Activated naive CD8-positive, alpha-beta T cell treated with anti-CD3 and anti-CD28 coated beads for 36 hours (primary cell): ENCODE measurements at regions not wholly inside any gene's neighbourhood (a gene's known extent, or its start where the extent isn't known, plus 50 kb on each side); places are given as distances from the start of the nearest gene placed in this dataset.

Experiments
- DNase-seq: peaks from one replicate; pipeline ENCODE4 v3.0.0; 2021
- H3K27ac Mint-ChIP-seq: one replicate; pipeline ENCODE4 v1.8.0; 2022; ENCODE audit warnings: mild to moderate bottlenecking, moderate library complexity, mixed read lengths
- H3K27me3 Mint-ChIP-seq: one replicate; pipeline ENCODE4 v1.8.0; 2022; ENCODE audit warnings: mild to moderate bottlenecking, mixed read lengths
- H3K36me3 Mint-ChIP-seq: one replicate; pipeline ENCODE4 v1.8.0; 2021; ENCODE audit warnings: mild to moderate bottlenecking, mixed read lengths
- H3K4me1 Mint-ChIP-seq: one replicate; pipeline ENCODE4 v1.8.0; 2021; ENCODE audit warnings: mixed read lengths
- H3K4me3 Mint-ChIP-seq: one replicate; pipeline ENCODE4 v1.8.0; 2022; ENCODE audit warnings: mild to moderate bottlenecking, moderate library complexity, mixed read lengths
- H3K9me3 Mint-ChIP-seq: one replicate; pipeline ENCODE4 v1.8.0; 2022; ENCODE audit warnings: mixed read lengths

DNA sequence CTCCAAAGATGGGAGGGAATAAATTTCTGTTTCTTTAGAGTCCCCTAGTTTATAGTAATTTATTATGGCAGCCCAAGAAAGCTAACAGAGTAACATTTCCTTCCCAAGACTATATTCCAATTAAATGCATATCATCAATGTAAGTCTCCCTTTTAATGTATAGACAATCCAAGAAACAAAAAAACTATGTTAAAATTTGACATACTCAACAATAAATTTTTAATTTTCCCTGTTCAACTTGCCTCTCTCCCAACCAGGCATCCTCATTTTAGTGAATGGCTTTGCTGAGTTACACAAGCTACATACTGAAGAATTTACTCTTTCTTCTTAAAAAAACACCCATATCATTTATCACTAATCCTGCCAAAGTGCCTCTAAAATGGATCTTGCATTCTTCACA lies 1357.7 kb downstream of the PCDH9 start:
- Mint-ChIP-seq H3K4me1 (no peaks in the 10 kb centered on the region), H3K27ac (no peak overlapping the region), H3K27me3 (no peaks in the 10 kb centered on the region), H3K9me3 (peaks cover under 1% of the 10 kb centered on the region), H3K36me3 (no peaks in the 10 kb centered on the region), H3K4me3 (no peak overlapping the region)
- DNase-seq: no peak

- H3K36me3 Mint-ChIP-seq: no peaks in the 10 kb centered on the region
- H3K27ac Mint-ChIP-seq: no peak overlapping the region
- no peak for DNase-seq
- no peak overlapping the region for H3K4me3 Mint-ChIP-seq
- H3K4me1 Mint-ChIP-seq: no peaks in the 10 kb centered on the region
- peaks cover 4% of the 10 kb centered on the region for H3K9me3 Mint-ChIP-seq
- H3K27me3 Mint-ChIP-seq: no peaks in the 10 kb centered on the region
These were observed 1361.3 kb downstream of the PCDH9 start for GRCh38 chr13:65868884-65869283.

DNA sequence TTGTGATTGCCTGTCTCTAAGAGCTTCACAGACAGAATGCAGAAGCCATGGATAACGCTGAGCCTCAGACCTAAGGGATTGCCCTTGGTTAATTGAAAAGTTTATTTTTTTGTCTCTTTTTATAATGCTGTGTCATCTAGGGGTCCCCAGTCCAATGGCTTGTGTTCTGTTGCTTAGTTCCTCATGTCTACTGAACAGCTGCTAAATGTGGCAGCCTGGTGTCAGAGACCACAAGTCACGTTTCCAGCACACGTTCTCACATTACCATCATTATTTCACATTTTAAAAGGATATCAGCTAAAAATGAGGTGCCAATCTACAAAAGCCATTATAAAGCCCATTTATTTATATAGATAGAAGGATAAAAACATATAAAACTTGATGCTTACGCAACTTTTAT lies 1362.0 kb downstream of the PCDH9 start:
- Mint-ChIP-seq H3K27ac (no peak overlapping the region), H3K9me3 (peaks cover 4% of the 10 kb centered on the region), H3K27me3 (no peaks in the 10 kb centered on the region), H3K36me3 (no peaks in the 10 kb centered on the region), H3K4me1 (no peaks in the 10 kb centered on the region), H3K4me3 (no peak overlapping the region)
- DNase-seq: no peak

GRCh38 chr13:65866138-65866537 lies 1364.0 kb downstream of the PCDH9 start:
- no peaks in the 10 kb centered on the region for H3K27me3 Mint-ChIP-seq
- H3K9me3 Mint-ChIP-seq: peaks cover 4% of the 10 kb centered on the region
- no peaks in the 10 kb centered on the region for H3K36me3 Mint-ChIP-seq
- no peaks in the 10 kb centered on the region for H3K4me1 Mint-ChIP-seq
- H3K4me3 Mint-ChIP-seq: no peak overlapping the region
- DNase-seq: no peak
- H3K27ac Mint-ChIP-seq: no peak overlapping the region

GRCh38 chr13:65865206-65865605 lies 1364.9 kb downstream of the PCDH9 start:
- no peak overlapping the region for H3K27ac Mint-ChIP-seq

GRCh38 chr13:65864039-65864438 lies 1366.1 kb downstream of the PCDH9 start:
- no peak overlapping the region for H3K27ac Mint-ChIP-seq
- H3K9me3 Mint-ChIP-seq: peaks cover 4% of the 10 kb centered on the region
- no peaks in the 10 kb centered on the region for H3K36me3 Mint-ChIP-seq
- DNase-seq: no peak
- H3K27me3 Mint-ChIP-seq: no peaks in the 10 kb centered on the region
- H3K4me1 Mint-ChIP-seq: no peaks in the 10 kb centered on the region
- no peak overlapping the region for H3K4me3 Mint-ChIP-seq

More at GRCh38 chr13:65865206-65865605, 1364.9 kb downstream of the PCDH9 start:
- Mint-ChIP-seq H3K4me3 (no peak overlapping the region), H3K9me3 (peaks cover 4% of the 10 kb centered on the region), H3K36me3 (no peaks in the 10 kb centered on the region), H3K27me3 (no peaks in the 10 kb centered on the region), H3K4me1 (no peaks in the 10 kb centered on the region)
- DNase-seq: no peak

DNA sequence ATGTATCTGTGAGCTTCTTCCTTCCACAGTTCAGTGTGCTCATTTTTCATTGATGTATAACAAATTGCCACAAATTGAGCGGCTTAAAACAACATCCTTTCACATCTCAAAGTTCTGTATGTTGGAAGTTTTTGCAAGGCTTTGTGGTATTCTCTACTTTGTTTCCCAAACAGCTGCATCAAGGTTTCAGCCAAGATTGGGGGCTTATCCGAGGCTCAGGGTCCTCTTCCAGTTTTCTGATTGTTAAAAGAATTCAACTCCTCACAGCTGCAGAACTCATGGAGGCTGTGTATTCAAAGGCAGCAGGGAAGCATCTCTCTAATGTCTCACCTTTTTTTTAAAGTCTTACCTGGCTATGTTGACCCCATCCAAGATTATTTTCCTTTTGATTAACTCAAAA lies 1369.8 kb downstream of the PCDH9 start:
- H3K4me1 Mint-ChIP-seq: no peaks in the 10 kb centered on the region
- no peak overlapping the region for H3K4me3 Mint-ChIP-seq
- no peaks in the 10 kb centered on the region for H3K27me3 Mint-ChIP-seq
- H3K9me3 Mint-ChIP-seq: no peaks in the 10 kb centered on the region
- no peak overlapping the region for H3K27ac Mint-ChIP-seq
- no peaks in the 10 kb centered on the region for H3K36me3 Mint-ChIP-seq
- DNase-seq: no peak

DNA sequence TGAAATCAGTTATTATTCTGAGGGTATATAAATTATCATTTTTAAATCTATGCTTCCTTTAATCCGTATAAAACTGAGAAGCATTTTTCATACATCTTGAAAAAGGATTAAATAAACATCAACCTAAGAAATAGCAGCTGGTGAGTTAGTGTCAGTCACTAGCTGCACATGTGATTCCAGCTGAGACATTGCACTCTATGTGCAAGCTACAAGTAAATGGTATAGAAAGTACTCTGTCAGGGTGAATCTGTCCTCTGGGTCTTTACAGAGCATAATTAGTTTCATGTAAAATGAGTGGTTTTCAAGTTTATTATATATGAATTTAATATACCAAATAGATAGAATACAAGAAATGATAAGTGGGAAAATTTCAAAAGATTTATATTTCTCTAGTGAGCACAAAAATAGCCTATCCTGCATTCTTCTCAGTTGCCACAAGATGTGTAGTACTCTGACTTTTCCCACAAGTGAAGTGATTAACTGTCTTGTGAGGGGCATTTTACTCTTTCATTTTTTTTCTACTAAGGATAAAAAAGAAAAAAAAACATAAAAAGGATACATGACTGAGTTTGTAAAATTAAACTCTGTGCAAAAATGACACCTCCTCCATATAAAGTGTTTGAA lies 1372.1 kb downstream of the PCDH9 start:
- Mint-ChIP-seq H3K4me3 (no peak overlapping the region), H3K9me3 (no peaks in the 10 kb centered on the region), H3K27ac (no peak overlapping the region), H3K36me3 (no peaks in the 10 kb centered on the region), H3K4me1 (no peaks in the 10 kb centered on the region), H3K27me3 (no peaks in the 10 kb centered on the region)
- no peak for DNase-seq

- Mint-ChIP-seq H3K27ac (no peak overlapping the region), H3K9me3 (no peaks in the 10 kb centered on the region), H3K4me3 (no peak overlapping the region), H3K4me1 (no peaks in the 10 kb centered on the region), H3K36me3 (no peaks in the 10 kb centered on the region), H3K27me3 (no peaks in the 10 kb centered on the region)
- DNase-seq: no peak
These were observed 1373.7 kb downstream of the PCDH9 start for GRCh38 chr13:65856431-65856830.

DNA sequence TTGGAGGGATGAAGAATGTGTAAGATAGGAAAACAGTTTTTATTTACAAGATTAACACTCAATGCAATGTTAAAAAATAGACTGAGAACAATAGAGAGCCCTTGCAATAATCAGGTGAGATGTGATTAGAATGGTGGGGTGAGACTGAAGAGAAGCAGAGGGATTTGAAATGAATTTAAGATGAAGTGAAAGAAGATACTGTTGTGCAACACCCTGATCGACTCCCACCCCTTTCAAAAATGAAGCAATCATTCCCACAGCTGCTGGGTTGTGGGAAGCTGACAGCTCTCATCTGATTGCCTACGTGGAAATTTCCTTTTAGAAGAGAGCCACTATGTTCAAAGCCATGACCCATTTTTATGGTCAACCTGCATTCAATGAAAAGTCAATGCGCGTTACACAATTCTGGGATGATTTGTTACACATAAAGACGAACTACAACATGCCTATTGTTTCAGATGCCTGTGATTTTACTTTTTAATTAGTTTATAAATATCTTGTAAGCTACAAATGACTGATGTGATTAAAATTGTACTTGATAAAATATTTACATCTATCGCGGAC lies 1374.8 kb downstream of the PCDH9 start:
- H3K9me3 Mint-ChIP-seq: no peaks in the 10 kb centered on the region
- H3K4me1 Mint-ChIP-seq: no peaks in the 10 kb centered on the region
- DNase-seq: no peak
- H3K27ac Mint-ChIP-seq: no peak overlapping the region
- no peak overlapping the region for H3K4me3 Mint-ChIP-seq
- no peaks in the 10 kb centered on the region for H3K36me3 Mint-ChIP-seq
- no peaks in the 10 kb centered on the region for H3K27me3 Mint-ChIP-seq

GRCh38 chr13:65854431-65854830 lies 1375.7 kb downstream of the PCDH9 start:
- DNase-seq: no peak
- no peaks in the 10 kb centered on the region for H3K27me3 Mint-ChIP-seq
- no peaks in the 10 kb centered on the region for H3K9me3 Mint-ChIP-seq
- H3K36me3 Mint-ChIP-seq: no peaks in the 10 kb centered on the region
- no peak overlapping the region for H3K27ac Mint-ChIP-seq
- H3K4me3 Mint-ChIP-seq: no peak overlapping the region
- no peaks in the 10 kb centered on the region for H3K4me1 Mint-ChIP-seq

DNA sequence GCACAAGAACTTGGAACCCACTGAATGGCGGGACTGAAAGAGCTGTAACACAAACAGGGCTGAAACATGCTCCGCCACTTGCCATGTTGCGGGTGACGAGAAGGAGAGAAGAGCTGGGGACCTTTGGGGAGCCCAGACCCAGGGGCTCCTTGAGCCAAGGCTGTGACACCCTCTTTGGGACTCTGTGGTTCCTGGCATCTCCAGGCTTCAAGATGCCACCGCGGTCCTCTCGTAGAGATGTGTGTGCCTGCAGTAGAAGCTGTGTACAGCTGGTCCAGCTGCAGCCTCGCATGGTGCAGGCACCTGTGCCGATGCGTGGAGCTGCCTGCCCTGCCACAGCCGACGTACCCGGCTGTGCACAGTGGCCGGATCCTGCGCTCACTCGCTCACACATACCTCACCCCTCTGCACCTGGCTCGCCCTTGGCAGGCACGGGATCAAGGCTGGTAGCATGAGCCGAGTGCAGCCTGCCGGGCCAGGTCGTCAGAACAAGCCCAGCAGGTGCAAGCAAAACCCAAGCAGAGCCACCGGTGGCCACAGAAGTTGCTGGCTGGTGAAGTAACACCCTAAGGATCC lies 1385.8 kb downstream of the PCDH9 start:
- Mint-ChIP-seq H3K9me3 (peaks cover 5% of the 10 kb centered on the region), H3K27ac (no peak overlapping the region), H3K36me3 (no peaks in the 10 kb centered on the region), H3K27me3 (no peaks in the 10 kb centered on the region), H3K4me1 (no peaks in the 10 kb centered on the region), H3K4me3 (no peak overlapping the region)
- no peak for DNase-seq

DNA sequence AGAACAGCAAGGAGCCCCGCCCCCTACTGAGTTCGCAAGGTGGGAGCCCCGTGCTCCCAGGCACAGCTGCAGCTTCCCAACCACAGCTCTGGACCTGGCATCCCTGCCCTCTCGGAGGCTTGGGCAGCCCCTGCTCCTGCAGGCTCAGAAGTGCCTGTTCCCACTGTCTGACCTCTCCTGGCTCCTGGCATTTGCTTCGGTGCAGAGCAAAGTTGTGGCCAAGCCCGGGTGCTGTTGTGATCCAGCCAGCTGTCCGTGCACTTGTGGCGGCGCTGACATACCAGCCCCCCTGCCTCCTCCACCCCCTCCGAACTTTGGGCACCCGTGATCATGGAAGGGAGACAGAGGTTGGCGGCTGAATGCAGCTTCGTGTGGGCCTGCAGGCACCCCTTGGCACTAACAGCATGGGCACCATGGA lies 1386.8 kb downstream of the PCDH9 start:
- Mint-ChIP-seq H3K4me3 (no peak overlapping the region), H3K36me3 (no peaks in the 10 kb centered on the region), H3K27ac (no peak overlapping the region), H3K9me3 (peaks cover 5% of the 10 kb centered on the region), H3K4me1 (no peaks in the 10 kb centered on the region), H3K27me3 (no peaks in the 10 kb centered on the region)
- DNase-seq: no peak

GRCh38 chr13:65841156-65841555 lies 1389.0 kb downstream of the PCDH9 start:
- Mint-ChIP-seq H3K9me3 (peaks cover 2% of the 10 kb centered on the region), H3K4me1 (no peaks in the 10 kb centered on the region), H3K27ac (no peak overlapping the region), H3K27me3 (no peaks in the 10 kb centered on the region), H3K36me3 (no peaks in the 10 kb centered on the region), H3K4me3 (no peak overlapping the region)
- DNase-seq: no peak

- H3K9me3 Mint-ChIP-seq: no peaks in the 10 kb centered on the region
These were observed 1394.1 kb downstream of the PCDH9 start for GRCh38 chr13:65836066-65836465.

DNA sequence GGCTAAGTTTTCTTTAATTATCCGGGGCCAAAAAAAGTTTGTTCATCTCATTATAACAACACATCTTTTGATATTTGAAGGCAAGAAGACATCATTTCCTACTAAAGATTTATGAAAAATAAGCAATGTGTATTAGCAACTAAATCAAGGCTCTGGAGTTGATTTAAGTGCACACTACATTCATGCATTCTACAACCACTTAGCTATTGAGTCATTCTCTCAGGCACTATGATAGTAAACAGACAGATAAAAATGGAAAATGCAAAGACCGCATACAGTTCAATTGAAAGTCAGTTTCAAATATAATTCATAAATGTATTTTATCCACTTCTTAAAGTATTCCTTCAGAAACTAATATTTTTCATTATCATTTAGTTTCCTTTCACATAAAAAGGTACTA lies 1395.2 kb downstream of the PCDH9 start:
- no peak for DNase-seq
- Mint-ChIP-seq H3K27me3 (no peaks in the 10 kb centered on the region), H3K4me1 (no peaks in the 10 kb centered on the region), H3K27ac (no peak overlapping the region), H3K4me3 (no peak overlapping the region), H3K36me3 (no peaks in the 10 kb centered on the region), H3K9me3 (no peaks in the 10 kb centered on the region)

More at GRCh38 chr13:65836066-65836465, 1394.1 kb downstream of the PCDH9 start:
- H3K36me3 Mint-ChIP-seq: no peaks in the 10 kb centered on the region
- H3K4me3 Mint-ChIP-seq: no peak overlapping the region
- no peaks in the 10 kb centered on the region for H3K27me3 Mint-ChIP-seq
- no peak for DNase-seq
- H3K4me1 Mint-ChIP-seq: no peaks in the 10 kb centered on the region
- H3K27ac Mint-ChIP-seq: no peak overlapping the region
